ENCODE measurements at regions not wholly inside any gene's neighbourhood (a gene's known extent, or its start where the extent isn't known, plus 50 kb on each side); places are given as distances from the start of the nearest gene placed in this dataset.
"Not testable (repeated sequence)": the region's sequence is repeated elsewhere in the genome, so short reads cannot be mapped to it uniquely, and the experiment has no call there.

GRCh38 chr1:87432685-87433084 lies 104.0 kb downstream of the LMO4 start:
- no peak overlapping the region for H3K4me3 ChIP-seq
- TF ChIP-seq CTCF (IDR thresholded peaks at IDR 0.05): no peak
- TF ChIP-seq EP300 (IDR thresholded peaks at IDR 0.05): no peak
- no peak for TF ChIP-seq POLR2A (IDR thresholded peaks at IDR 0.05)
- H3K4me1 ChIP-seq: peaks cover 0 to 19% (median 0%) of the 10 kb centered on the region in 4 donors
- DNase-seq (ENCODE audit: low spot score in 2 of 2): no peak
- no peaks in the 10 kb centered on the region for H3K9me3 ChIP-seq
- peak overlapping the region in 1 of 4 donors; percentile 59 for H3K27ac ChIP-seq
- no peaks in the 10 kb centered on the region for H3K36me3 ChIP-seq
- H3K27me3 ChIP-seq: no peaks in the 10 kb centered on the region
- 34 to 51% methylated on average over 3 of the region's 3 CpGs for WGBS, 2 donors

- peak in 1 of 2 donors; percentile 24 for TF ChIP-seq EP300 (IDR thresholded peaks at IDR 0.05)
- H3K4me3 ChIP-seq, H3K9me3 ChIP-seq, H3K27me3 ChIP-seq, H3K36me3 ChIP-seq: not testable (repeated sequence)
- H3K27ac ChIP-seq: peak overlapping the region in 1 of 4 donors; percentile 59
- peaks cover 0 to 19% (median 0%) of the 10 kb centered on the region in 4 donors for H3K4me1 ChIP-seq
- peak in 1 of 2 donors; percentile 29 for DNase-seq (ENCODE audit: low spot score in 2 of 2)
- WGBS, 2 donors: 22 to 36% methylated on average over 2 of the region's 2 CpGs
Observed at GRCh38 chr1:87433101-87433500, 104.4 kb downstream of the LMO4 start.

DNA sequence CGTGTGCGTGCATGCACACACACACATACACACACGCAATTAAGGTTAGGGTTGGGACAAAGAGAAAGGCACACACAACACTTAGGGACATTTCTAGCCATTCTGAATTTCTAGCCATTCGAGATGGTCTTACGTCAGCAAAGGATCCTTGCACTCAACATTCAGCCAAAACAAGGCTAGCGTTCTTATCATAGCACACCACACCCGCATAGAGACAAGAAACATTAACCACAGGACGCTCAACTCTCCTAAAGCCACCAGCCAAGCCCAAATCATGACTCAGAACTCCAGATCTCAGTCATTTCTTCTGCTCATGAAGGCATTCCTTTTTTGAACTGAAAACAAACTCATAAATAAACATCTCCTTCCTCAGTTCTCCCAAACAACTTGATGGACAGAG lies 106.8 kb downstream of the LMO4 start:
- no peak for DNase-seq (ENCODE audit: low spot score in 2 of 2)
- 84 to 90% methylated on average over 8 of the region's 8 CpGs for WGBS, 2 donors

DNA sequence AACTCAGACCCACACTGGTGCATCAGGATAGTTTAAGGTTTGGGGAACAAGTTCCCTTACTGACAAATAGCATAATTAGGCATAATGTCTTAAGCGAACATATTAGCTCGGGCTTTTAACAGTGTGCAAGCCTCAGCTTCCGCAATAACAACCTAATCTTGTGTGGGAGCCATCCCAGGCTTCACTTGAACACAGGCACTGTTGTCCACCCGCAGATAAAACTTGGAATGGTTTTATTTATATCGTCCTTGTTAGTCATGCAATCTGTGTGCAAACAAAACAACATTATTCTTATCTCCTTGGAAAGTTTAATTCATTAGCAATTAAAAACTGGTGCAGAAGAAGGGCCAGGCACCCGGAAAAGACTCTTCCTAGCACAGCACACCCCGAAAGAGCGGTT lies 107.4 kb downstream of the LMO4 start:
- 47 to 54% methylated on average over 8 of the region's 8 CpGs for WGBS, 2 donors
- not testable (repeated sequence) for H3K27me3 ChIP-seq; H3K36me3 ChIP-seq; H3K4me3 ChIP-seq; DNase-seq (ENCODE audit: low spot score in 2 of 2); H3K27ac ChIP-seq; H3K9me3 ChIP-seq
- peaks cover 0 to 16% (median 0%) of the 10 kb centered on the region in 4 donors for H3K4me1 ChIP-seq

More for the DNA sequence above, 106.8 kb downstream of the LMO4 start:
- Histone ChIP-seq H3K36me3 (no peaks in the 10 kb centered on the region), H3K27ac (no peak overlapping the region), H3K4me1 (peaks cover 0 to 16% (median 0%) of the 10 kb centered on the region in 4 donors), H3K4me3 (no peak overlapping the region), H3K9me3 (no peaks in the 10 kb centered on the region), H3K27me3 (no peaks in the 10 kb centered on the region)
- TF ChIP-seq EP300 (IDR thresholded peaks at IDR 0.05) (no peak), CTCF (IDR thresholded peaks at IDR 0.05) (no peak)

DNA sequence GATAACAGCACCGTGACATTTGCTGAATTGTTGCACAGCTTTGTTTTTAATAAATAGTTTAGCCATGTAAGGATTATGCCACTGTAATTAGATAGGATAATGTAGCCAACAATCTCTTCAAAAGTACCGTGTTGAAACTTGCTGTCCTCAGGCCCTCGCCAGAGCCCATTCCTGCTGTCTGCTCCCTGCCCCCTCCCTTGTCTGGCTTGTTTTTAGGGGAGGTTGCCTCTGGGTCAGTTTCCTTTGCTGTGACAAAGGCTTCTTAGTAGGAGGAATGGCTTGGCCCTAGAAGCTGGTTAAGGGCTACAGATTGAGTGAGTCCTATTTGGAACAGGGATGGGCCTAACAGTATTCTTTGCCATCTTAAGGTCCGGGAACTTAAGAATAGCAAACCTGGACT lies 107.9 kb downstream of the LMO4 start:
- Histone ChIP-seq H3K9me3 (no peaks in the 10 kb centered on the region), H3K36me3 (no peaks in the 10 kb centered on the region), H3K27me3 (no peaks in the 10 kb centered on the region), H3K4me1 (peaks cover 0 to 16% (median 0%) of the 10 kb centered on the region in 4 donors), H3K4me3 (no peak overlapping the region), H3K27ac (no peak overlapping the region)
- 43 to 51% methylated on average over 4 of the region's 4 CpGs for WGBS, 2 donors
- TF ChIP-seq EP300 (IDR thresholded peaks at IDR 0.05): no peak
- TF ChIP-seq CTCF (IDR thresholded peaks at IDR 0.05): no peak
- no peak for DNase-seq (ENCODE audit: low spot score in 2 of 2)

GRCh38 chr1:87437663-87438295 lies 109.1 kb downstream of the LMO4 start:
- Histone ChIP-seq H3K4me3 (no peak overlapping the region), H3K27ac (no peak overlapping the region), H3K9me3 (no peaks in the 10 kb centered on the region), H3K36me3 (no peaks in the 10 kb centered on the region), H3K27me3 (no peaks in the 10 kb centered on the region), H3K4me1 (peaks cover 0 to 11% (median 0%) of the 10 kb centered on the region in 4 donors)
- 63 to 65% methylated on average over 3 of the region's 3 CpGs for WGBS, 2 donors
- TF ChIP-seq POLR2A (IDR thresholded peaks at IDR 0.05) (no peak), EP300 (IDR thresholded peaks at IDR 0.05) (no peak), CTCF (IDR thresholded peaks at IDR 0.05) (no peak)
- no peak for DNase-seq (ENCODE audit: low spot score in 2 of 2)
